HepG2 (cell line): ENCODE measurements at regions not wholly inside any gene's neighbourhood (a gene's known extent, or its start where the extent isn't known, plus 50 kb on each side); places are given as distances from the start of the nearest gene placed in this dataset.

Experiments used
- ATAC-seq: fragments of 200-7000 bp; cut with Tn5 transposase; 3 replicates; pipeline ENCODE4 v1.9.1; 2020; ENCODE audit warnings: mild to moderate bottlenecking, moderate library complexity
- BruUV-seq: library from RNA; stranded (reverse); fragments of 400-500 nt; replicated peaks from 2 replicates; lab custom pipeline; 2021; lab: Mats Ljungman, UMichigan
- CTCF ChIA-PET: fragments of 300-600 bp; formaldehyde crosslinking; extraction: SDS; loops from one replicate; lab custom pipeline; 2021; ENCODE audit warnings: low total read pairs, inconsistent platforms, low intra/inter-chr PET ratio; lab: Yijun Ruan, JAX
- POLR2A ChIA-PET: fragments of 350-600 bp; sonication (Branson Sonifier 250); formaldehyde crosslinking; loops from one replicate; lab custom pipeline; 2020; ENCODE audit warnings: antibody characterized with exemption, inconsistent platforms; lab: Yijun Ruan, JAX
- DNase-seq: peaks from one replicate; pipeline ENCODE4 v3.0.0-alpha.2; 2015; ENCODE audit warnings: low spot score
- FAIRE-seq: peaks from 3 replicates; lab custom pipeline; 2011; peaks lifted over from hg19 to GRCh38; lab: Jason Lieb, UNC
- H2AFZ ChIP-seq: one replicate; pipeline ENCODE4 v1.6.1; 2011; ENCODE audit warnings: low read length, inconsistent platforms
- H3K27ac ChIP-seq: fragments of 300-600 bp; 3 replicates; pipeline ENCODE4 v1.8.0; 2011; ENCODE audit warnings: mixed run types, mild to moderate bottlenecking, mixed read lengths, low read length, inconsistent platforms; ENCODE audit not compliant: insufficient read depth; ENCODE audit errors: extremely low read length
- H3K27me3 ChIP-seq, 2 experiments: fragments of 200-600 bp in 1 of 2; 2 replicates in 1 of 2; 3 replicates in 1 of 2; pipeline versions ENCODE4 v1.6.0 to v1.8.0; 2011; ENCODE audit warnings: low read length in 2 of 2, mild to moderate bottlenecking in 2 of 2, moderate library complexity in 2 of 2, inconsistent platforms in 1 of 2; ENCODE audit not compliant: insufficient read depth in 2 of 2, control insufficient read depth in 1 of 2
- H3K36me3 ChIP-seq, 2 experiments: fragments of 200-600 bp in 1 of 2; replicated peaks in 1 of 2; 2 replicates in 1 of 2; 3 replicates in 1 of 2; pipeline versions ENCODE4 v1.5.1 to v1.8.0; 2011; ENCODE audit warnings: low read length in 2 of 2, inconsistent platforms in 1 of 2; ENCODE audit not compliant: insufficient read depth in 2 of 2, control insufficient read depth in 1 of 2
- H3K4me1 ChIP-seq: 2 replicates; pipeline ENCODE4 v1.5.1; 2012; ENCODE audit warnings: low read length, inconsistent platforms; ENCODE audit not compliant: insufficient read depth
- H3K4me2 ChIP-seq: 2 replicates; pipeline ENCODE4 v1.6.0; 2011; ENCODE audit warnings: low read depth, low read length, inconsistent platforms
- H3K4me3 ChIP-seq, 3 experiments: fragments of 200-600 bp in 1 of 3; sonication (generic), shearing (Covaris generic) in 1 of 3; replicated peaks in 1 of 3; 2 replicates each; pipeline ENCODE4 v1.5.1; 2011 to 2016; ENCODE audit warnings: low read length in 3 of 3, inconsistent platforms in 2 of 3, low read depth in 2 of 3, mild to moderate bottlenecking in 2 of 3, control low read depth in 1 of 3, mixed read lengths in 1 of 3; ENCODE audit not compliant: insufficient read depth in 1 of 3
- H3K79me2 ChIP-seq: one replicate; pipeline ENCODE4 v1.6.1; 2011; ENCODE audit warnings: low read length, inconsistent platforms; ENCODE audit not compliant: insufficient read depth
- H3K9ac ChIP-seq: 2 replicates; pipeline ENCODE4 v1.6.0; 2011; ENCODE audit warnings: mild to moderate bottlenecking, low read depth, low read length, inconsistent platforms; ENCODE audit not compliant: insufficient read depth
- H3K9me3 ChIP-seq: 2 replicates; pipeline ENCODE4 v1.5.1; 2012; ENCODE audit warnings: mild to moderate bottlenecking, low read length
- H4K20me1 ChIP-seq: 2 replicates; pipeline ENCODE4 v1.6.0; 2011; ENCODE audit warnings: inconsistent platforms, mild to moderate bottlenecking, low read length, moderate library complexity; ENCODE audit not compliant: insufficient read depth
- HOXD1 ChIP-seq: sonication (generic); formaldehyde crosslinking; IDR thresholded peaks from 2 replicates; pipeline ENCODE4 v1.5.0; 2020; ENCODE audit warnings: missing genetic modification reagents
- KLF12 ChIP-seq: sonication (generic); formaldehyde crosslinking; IDR thresholded peaks from 2 replicates; pipeline ENCODE4 v1.4.0; 2020; ENCODE audit warnings: missing genetic modification reagents, borderline replicate concordance
- NFIC ChIP-seq: IDR thresholded peaks from 2 replicates; pipeline ENCODE4 v1.6.1; 2012; ENCODE audit warnings: mild to moderate bottlenecking, low read length, inconsistent platforms
- PAWR ChIP-seq: sonication (generic); formaldehyde crosslinking; IDR thresholded peaks from 2 replicates; pipeline ENCODE4 v1.4.0; 2020; ENCODE audit warnings: missing genetic modification reagents, mild to moderate bottlenecking, borderline replicate concordance
- REPIN1 ChIP-seq: sonication (generic); formaldehyde crosslinking; IDR thresholded peaks from 2 replicates; pipeline ENCODE4 v1.8.0; 2022; ENCODE audit warnings: missing genetic modification reagents, low read depth, mild to moderate bottlenecking, borderline replicate concordance
- SIN3A ChIP-seq: IDR thresholded peaks from 2 replicates; pipeline ENCODE4 v1.6.1; 2011; ENCODE audit warnings: low read depth, mild to moderate bottlenecking, control low read depth, low read length, borderline replicate concordance
- SP1 ChIP-seq, 2 experiments: fragments of 450-650 bp in 1 of 2; sonication (generic) in 1 of 2; formaldehyde crosslinking in 1 of 2; IDR thresholded peaks; 2 replicates each; pipeline versions ENCODE4 v1.4.0 to v1.6.1; 2016 to 2020; ENCODE audit warnings: missing genetic modification reagents in 1 of 2
- ZHX2 ChIP-seq, 2 experiments: sonication (generic) in 1 of 2; formaldehyde crosslinking in 1 of 2; IDR thresholded peaks; 2 replicates each; pipeline versions ENCODE4 v1.6.1 to v1.9.0; 2014 to 2022; ENCODE audit warnings: antibody characterized with exemption in 1 of 2, borderline replicate concordance in 1 of 2, inconsistent platforms in 1 of 2, low read depth in 1 of 2, missing genetic modification reagents in 1 of 2
- ZNF331 ChIP-seq: sonication (generic); formaldehyde crosslinking; IDR thresholded peaks from 2 replicates; pipeline ENCODE4 v1.4.0; 2020; ENCODE audit warnings: missing genetic modification reagents
- ZNF33B ChIP-seq: sonication (generic); formaldehyde crosslinking; IDR thresholded peaks from 2 replicates; pipeline ENCODE4 v1.5.1; 2020; ENCODE audit warnings: mild to moderate bottlenecking, missing genetic modification reagents
- ZNF891 ChIP-seq: sonication (generic); formaldehyde crosslinking; IDR thresholded peaks from 2 replicates; pipeline ENCODE4 v1.5.0; 2020; ENCODE audit warnings: mild to moderate bottlenecking, missing genetic modification reagents
- in situ Hi-C: cut with HindIII; loops from 2 replicates; pipeline ENCODE4 v1.10.0; 2017; ENCODE audit warnings: low pct_unique_long_range_greater_than_20kb; ENCODE audit not compliant: extremely low pct_ligation_motif_present
- intact Hi-C: fragments of 100-400 bp; cut with micrococcal nuclease; formaldehyde crosslinking; loops from one replicate; pipeline ENCODE4 v1.10.0; 2022; ENCODE audit not compliant: unreplicated experiment

- Histone ChIP-seq H3K36me3 (no peaks in the 10 kb centered on the region), H3K27ac (no peak overlapping the region), H3K79me2 (no peaks in the 10 kb centered on the region), H2AFZ (no peak overlapping the region), H3K4me2 (no peak overlapping the region), H3K9me3 (0 out of 2 replicates have a peak, but pooled peaks cover 4% of the 10 kb centered on the region), H3K27me3 (no peaks in the 10 kb centered on the region), H3K9ac (no peak overlapping the region), H4K20me1 (no peaks in the 10 kb centered on the region), H3K4me1 (no peaks in the 10 kb centered on the region), H3K4me3 (no peak overlapping the region)
- in situ Hi-C loops = no loop called here
- TF ChIP-seq ZNF33B (CRISPR knock-in tag) (no peak), REPIN1 (no peak), SP1 (IDR thresholded peaks at IDR 0.05) (no peak), SP1 (CRISPR knock-in tag; IDR thresholded peaks at IDR 0.05) (no peak), SIN3A (no peak), ZNF331 (no peak), PAWR (no peak), ZNF891 (CRISPR knock-in tag) (no peak), HOXD1 (CRISPR knock-in tag) (no peak), NFIC (no peak), ZHX2 (IDR thresholded peaks at IDR 0.05; ENCODE audit: low read depth) (no peak), ZHX2 (CRISPR knock-in tag; IDR thresholded peaks at IDR 0.05; ENCODE audit: borderline replicate concordance) (no peak), KLF12 (no peak)
- ChIA-PET CTCF (no interaction called here), POLR2A (no interaction called here)
- no TSS peak for BruUV-seq
- no peak for FAIRE-seq
- intact Hi-C loops = no loop called here
- no peak for ATAC-seq
- no peak for DNase-seq
Observed at GRCh38 chr18:44564922-44565321, 115.8 kb upstream of the SETBP1 start.
